ENCODE measurements at regions not wholly inside any gene's neighbourhood (a gene's known extent, or its start where the extent isn't known, plus 50 kb on each side); places are given as distances from the start of the nearest gene placed in this dataset.
"Not testable (repeated sequence)": the region's sequence is repeated elsewhere in the genome, so short reads cannot be mapped to it uniquely, and the experiment has no call there.

DNA sequence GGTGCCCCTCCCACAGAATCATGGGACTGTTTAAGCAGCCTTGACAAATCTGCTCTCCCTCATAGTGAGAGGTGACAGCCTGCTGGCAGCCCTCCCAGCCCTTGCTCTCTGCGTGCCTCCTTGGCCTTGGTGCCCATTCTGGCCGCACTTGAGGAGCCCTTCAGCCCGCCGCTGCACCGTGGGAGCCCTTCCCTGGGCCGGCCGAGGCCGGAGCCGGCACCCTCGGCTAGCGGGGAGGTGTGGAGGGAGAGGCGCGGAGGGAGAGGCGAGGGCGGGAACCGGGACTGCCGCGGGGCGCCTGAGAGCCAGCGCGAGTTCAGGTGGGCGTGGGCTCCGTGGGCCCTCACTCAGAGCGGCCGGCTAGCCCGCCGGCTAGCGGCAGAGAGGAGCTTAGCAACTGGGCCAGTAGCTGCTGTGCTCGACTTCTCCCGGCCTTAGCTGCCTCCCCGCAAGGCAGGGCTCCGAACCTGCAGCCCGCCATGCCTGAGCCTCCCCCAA, 125.9 kb upstream of the MYO10 start:
- no peak for DNase-seq (ENCODE audit: extremely low read depth, insufficient read length)
- Histone ChIP-seq H3K4me3 (replicated peaks; ENCODE audit: low read depth, low read length) (no peak overlapping the region), H3K36me3 (ENCODE audit: control insufficient read depth, insufficient read depth, low read length) (no peaks in the 10 kb centered on the region), H3K27me3 (replicated peaks; ENCODE audit: control insufficient read depth, insufficient read depth, low read length) (no peaks in the 10 kb centered on the region)
- TF ChIP-seq, protein P1, sequence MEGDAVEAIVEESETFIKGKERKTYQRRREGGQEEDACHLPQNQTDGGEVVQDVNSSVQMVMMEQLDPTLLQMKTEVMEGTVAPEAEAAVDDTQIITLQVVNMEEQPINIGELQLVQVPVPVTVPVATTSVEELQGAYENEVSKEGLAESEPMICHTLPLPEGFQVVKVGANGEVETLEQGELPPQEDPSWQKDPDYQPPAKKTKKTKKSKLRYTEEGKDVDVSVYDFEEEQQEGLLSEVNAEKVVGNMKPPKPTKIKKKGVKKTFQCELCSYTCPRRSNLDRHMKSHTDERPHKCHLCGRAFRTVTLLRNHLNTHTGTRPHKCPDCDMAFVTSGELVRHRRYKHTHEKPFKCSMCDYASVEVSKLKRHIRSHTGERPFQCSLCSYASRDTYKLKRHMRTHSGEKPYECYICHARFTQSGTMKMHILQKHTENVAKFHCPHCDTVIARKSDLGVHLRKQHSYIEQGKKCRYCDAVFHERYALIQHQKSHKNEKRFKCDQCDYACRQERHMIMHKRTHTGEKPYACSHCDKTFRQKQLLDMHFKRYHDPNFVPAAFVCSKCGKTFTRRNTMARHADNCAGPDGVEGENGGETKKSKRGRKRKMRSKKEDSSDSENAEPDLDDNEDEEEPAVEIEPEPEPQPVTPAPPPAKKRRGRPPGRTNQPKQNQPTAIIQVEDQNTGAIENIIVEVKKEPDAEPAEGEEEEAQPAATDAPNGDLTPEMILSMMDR (IDR thresholded peaks at IDR 0.05; ENCODE audit: insufficient read depth, low read length, poor library complexity, severe bottlenecking) = no peak

DNA sequence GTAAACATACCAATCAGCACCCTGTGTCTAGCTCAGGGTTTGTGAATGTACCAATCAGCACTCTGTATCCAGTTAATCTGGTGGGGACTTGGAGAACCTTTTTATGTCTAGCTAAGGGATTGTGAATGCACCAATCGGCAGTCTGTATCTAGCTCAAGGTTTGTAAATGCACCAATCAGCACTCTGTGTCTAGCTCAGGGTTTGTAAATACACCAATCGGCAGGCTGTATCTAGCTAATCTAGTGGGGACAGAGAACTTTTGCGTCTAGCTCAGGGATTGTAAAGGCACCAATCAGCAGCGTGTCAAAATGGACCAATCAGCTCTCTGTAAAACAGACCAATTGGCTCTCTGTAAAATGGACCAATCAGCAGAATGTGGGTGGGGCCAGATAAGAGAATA, 126.7 kb upstream of the MYO10 start:
- not testable (repeated sequence) for H3K36me3 ChIP-seq (ENCODE audit: control insufficient read depth, insufficient read depth, low read length); H3K27me3 ChIP-seq (replicated peaks; ENCODE audit: control insufficient read depth, insufficient read depth, low read length); DNase-seq (ENCODE audit: extremely low read depth, insufficient read length); H3K4me3 ChIP-seq (replicated peaks; ENCODE audit: low read depth, low read length)

DNA sequence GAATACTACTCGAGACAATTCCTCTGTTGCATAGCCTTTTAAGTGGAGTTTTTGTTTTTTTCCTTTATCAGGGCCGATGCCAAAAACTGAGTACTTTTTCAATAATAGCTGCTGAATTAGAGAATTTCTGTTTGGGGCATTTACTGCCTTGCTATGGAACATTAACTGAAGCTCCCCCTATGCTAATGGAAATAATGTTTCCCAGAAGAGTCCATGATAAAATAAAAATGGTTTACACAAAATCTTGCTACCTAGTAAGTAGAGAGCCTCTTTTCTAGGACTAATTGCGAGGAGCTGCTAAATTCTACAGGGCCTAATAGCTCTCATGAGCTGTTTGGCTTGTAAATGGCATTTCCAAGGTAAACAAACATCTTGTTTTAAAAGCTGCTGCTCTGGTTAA, 128.2 kb upstream of the MYO10 start:
- Histone ChIP-seq H3K36me3 (ENCODE audit: control insufficient read depth, insufficient read depth, low read length) (no peaks in the 10 kb centered on the region), H3K27me3 (replicated peaks; ENCODE audit: control insufficient read depth, insufficient read depth, low read length) (no peaks in the 10 kb centered on the region), H3K4me3 (replicated peaks; ENCODE audit: low read depth, low read length) (no peak overlapping the region)
- TF ChIP-seq, protein P1 (IDR thresholded peaks at IDR 0.05; ENCODE audit: insufficient read depth, low read length, poor library complexity, severe bottlenecking) = no peak
- no peak for DNase-seq (ENCODE audit: extremely low read depth, insufficient read length)

DNA sequence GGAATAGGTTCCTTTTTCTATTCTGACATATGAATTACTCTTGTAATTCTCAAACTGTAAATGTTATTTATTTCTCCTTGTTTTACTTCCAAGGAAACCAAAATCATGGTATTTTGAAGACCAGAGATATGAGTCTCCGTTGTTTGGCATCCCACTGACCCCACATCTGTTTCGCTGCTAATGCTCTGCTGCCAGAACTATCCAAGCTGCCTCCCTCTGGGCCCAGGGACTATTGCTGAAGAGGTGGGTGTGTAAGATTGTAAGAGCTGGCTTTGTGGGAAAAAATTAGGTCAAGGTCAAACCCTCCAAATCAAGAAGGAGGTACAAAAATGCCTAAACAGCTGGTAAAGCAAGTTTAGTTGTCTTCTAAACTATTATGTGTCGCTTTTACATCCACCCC, 129.4 kb upstream of the MYO10 start:
- TF ChIP-seq, protein P1 (IDR thresholded peaks at IDR 0.05; ENCODE audit: insufficient read depth, low read length, poor library complexity, severe bottlenecking) = no peak
- Histone ChIP-seq H3K27me3 (replicated peaks; ENCODE audit: control insufficient read depth, insufficient read depth, low read length) (no peaks in the 10 kb centered on the region), H3K36me3 (ENCODE audit: control insufficient read depth, insufficient read depth, low read length) (no peaks in the 10 kb centered on the region), H3K4me3 (replicated peaks; ENCODE audit: low read depth, low read length) (no peak overlapping the region)
- no peak for DNase-seq (ENCODE audit: extremely low read depth, insufficient read length)

DNA sequence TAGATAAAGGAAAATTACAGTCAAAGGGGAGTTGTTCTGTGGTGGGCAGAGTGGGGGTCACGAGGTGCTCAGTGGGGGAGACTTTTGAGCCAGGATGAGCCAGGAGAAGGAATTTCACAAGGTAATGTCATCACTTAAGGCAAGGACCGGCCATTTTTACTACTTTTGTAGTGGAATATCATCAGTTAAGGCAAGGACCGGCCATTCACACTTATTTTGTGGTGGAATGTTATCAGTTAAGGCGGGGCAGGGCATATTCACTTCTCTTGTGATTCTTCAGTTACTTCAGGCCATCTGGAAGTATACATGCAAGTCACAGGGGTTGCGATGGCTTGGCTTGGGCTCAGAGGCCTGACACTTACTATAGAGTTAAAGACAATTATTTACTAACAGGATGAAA, 129.9 kb upstream of the MYO10 start:
- DNase-seq (ENCODE audit: extremely low read depth, insufficient read length); H3K4me3 ChIP-seq (replicated peaks; ENCODE audit: low read depth, low read length); H3K27me3 ChIP-seq (replicated peaks; ENCODE audit: control insufficient read depth, insufficient read depth, low read length); H3K36me3 ChIP-seq (ENCODE audit: control insufficient read depth, insufficient read depth, low read length): not testable (repeated sequence)

DNA sequence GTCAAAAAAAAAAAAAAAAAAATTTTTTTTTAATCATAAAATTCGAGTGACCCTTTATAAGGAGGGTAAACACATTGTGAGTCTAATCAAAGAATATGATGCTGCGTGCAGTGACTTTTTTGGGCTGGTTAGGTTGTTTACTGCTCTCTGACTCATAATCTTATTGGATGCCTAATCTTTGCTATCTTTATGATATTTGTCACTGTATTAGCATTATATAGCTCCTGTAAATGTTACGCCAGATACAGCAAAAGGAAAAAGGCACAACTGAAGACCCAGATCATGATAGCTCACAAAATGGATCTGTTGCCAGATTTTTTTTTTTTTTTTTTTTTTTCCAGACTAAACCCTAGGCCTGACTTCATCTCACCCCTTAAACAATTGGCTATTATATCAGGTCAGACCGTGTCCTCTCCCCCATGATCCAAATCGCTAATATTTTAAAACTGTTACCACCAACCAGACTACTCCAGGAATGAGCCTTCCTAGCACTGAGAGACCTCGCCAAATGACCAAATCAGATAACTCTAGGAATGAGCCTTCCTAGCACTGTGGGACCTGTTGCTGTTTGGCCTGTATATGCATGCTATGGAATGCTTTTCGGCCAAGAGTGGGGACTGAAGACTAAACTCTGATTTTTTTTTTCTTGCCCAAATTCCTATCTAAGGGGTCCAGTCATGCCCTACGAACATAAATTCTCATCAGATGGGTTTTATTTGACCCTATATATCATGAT, 131.7 kb upstream of the MYO10 start:
- TF ChIP-seq, protein P1 (IDR thresholded peaks at IDR 0.05; ENCODE audit: insufficient read depth, low read length, poor library complexity, severe bottlenecking) = no peak
- DNase-seq (ENCODE audit: extremely low read depth, insufficient read length) = no peak
- no peaks in the 10 kb centered on the region for H3K36me3 ChIP-seq (ENCODE audit: control insufficient read depth, insufficient read depth, low read length)
- H3K4me3 ChIP-seq (replicated peaks; ENCODE audit: low read depth, low read length) = no peak overlapping the region
- no peaks in the 10 kb centered on the region for H3K27me3 ChIP-seq (replicated peaks; ENCODE audit: control insufficient read depth, insufficient read depth, low read length)
